ENCODE measurements at regions not wholly inside any gene's neighbourhood (a gene's known extent, or its start where the extent isn't known, plus 50 kb on each side); places are given as distances from the start of the nearest gene placed in this dataset.
"Not testable (repeated sequence)": the region's sequence is repeated elsewhere in the genome, so short reads cannot be mapped to it uniquely, and the experiment has no call there.

DNA sequence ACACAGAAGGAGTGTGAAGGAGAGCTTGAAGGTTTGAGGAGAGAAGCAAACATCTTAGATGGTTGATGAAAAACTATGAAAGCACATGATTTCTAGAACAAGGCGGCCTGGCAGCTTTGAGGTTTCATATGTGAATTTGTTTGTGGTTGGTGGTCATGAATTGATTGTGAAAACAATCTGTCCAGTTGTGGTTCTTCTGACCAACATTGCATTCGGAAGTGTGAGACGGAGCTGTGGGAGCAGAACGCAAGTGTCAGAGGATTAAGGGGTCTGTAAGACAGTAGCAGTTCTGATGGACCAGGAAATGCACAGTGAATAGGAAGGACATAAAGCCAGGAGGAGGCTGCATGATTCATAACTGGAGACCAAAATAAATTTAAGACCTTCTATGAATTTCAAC, 594.6 kb downstream of the NXPH1 start:
- no peaks in the 10 kb centered on the region for H3K79me2 ChIP-seq (ENCODE audit: low read length)
- H3K4me3 ChIP-seq (ENCODE audit: low read length): no peak overlapping the region
- H3K4me2 ChIP-seq (ENCODE audit: low read depth, low read length, poor library complexity, severe bottlenecking): no peak overlapping the region
- H4K20me1 ChIP-seq (ENCODE audit: insufficient read depth, low read depth, low read length): no peaks in the 10 kb centered on the region
- H3K27me3 ChIP-seq (ENCODE audit: low read length): no peaks in the 10 kb centered on the region
- H2AFZ ChIP-seq (ENCODE audit: low read length): no peak overlapping the region
- H3K9me3 ChIP-seq (ENCODE audit: low read length): peaks cover 2% of the 10 kb centered on the region; the same call in 1 of the 2 replicates
- H3K9me2 ChIP-seq (replicated peaks; ENCODE audit: insufficient read depth, low read length): no peaks in the 10 kb centered on the region
- no peaks in the 10 kb centered on the region for H3K36me3 ChIP-seq (ENCODE audit: insufficient read depth, low read length)
- H3K27ac ChIP-seq (ENCODE audit: low read length): no peak overlapping the region
- no peak overlapping the region for H3K9ac ChIP-seq (ENCODE audit: low read length)
- no peaks in the 10 kb centered on the region for H3K4me1 ChIP-seq (ENCODE audit: low read length)
- DNase-seq: no peak

DNA sequence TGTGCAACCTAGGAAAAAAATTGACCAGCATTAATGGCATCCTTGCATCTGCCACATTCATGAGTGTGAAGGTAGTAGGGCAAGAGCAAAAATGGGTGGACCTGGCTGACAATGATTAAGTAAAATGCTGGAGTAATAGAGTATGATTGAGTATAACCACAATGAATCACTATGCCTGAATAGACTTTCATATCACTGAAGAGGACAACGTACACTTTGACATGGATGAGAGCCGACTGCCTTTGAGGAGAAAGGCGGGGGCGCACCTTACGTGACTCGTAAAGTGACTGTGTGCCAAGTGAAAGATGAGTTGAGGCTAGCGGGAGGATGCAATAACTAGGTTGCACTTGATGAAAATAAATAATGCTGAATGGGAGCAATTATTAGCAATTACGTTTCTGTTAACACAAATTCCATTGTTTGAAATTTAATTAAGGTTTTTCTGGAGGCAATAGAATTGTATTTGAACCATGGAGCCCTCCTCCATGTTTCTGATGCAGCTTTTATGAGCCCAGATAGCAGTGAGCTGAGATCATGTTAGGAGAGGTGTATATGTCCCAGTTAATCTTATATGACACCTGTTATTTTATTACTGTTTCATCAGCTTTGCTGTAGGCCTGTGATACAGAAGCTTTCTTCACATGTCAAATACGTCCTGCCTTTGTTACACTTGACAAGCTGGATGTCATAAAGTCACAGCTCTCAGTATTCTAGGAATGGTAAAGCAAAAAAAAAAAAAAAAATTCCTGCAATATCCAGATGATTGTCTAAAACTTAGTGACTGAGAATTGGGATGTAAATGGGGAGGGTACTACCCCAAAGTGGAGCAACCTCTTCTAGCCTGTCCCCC, 596.5 kb downstream of the NXPH1 start:
- Histone ChIP-seq H3K9me3 (ENCODE audit: low read length) (no peaks in the 10 kb centered on the region), H2AFZ (ENCODE audit: low read length) (no peak overlapping the region), H3K9ac (ENCODE audit: low read length) (no peak overlapping the region), H3K4me1 (ENCODE audit: low read length) (no peaks in the 10 kb centered on the region), H3K79me2 (ENCODE audit: low read length) (no peaks in the 10 kb centered on the region), H3K9me2 (replicated peaks; ENCODE audit: insufficient read depth, low read length) (no peaks in the 10 kb centered on the region), H3K27ac (ENCODE audit: low read length) (no peak overlapping the region), H3K4me2 (ENCODE audit: low read depth, low read length, poor library complexity, severe bottlenecking) (no peak overlapping the region), H3K27me3 (ENCODE audit: low read length) (no peaks in the 10 kb centered on the region), H3K4me3 (ENCODE audit: low read length) (no peak overlapping the region), H3K36me3 (ENCODE audit: insufficient read depth, low read length) (no peaks in the 10 kb centered on the region), H4K20me1 (ENCODE audit: insufficient read depth, low read depth, low read length) (no peaks in the 10 kb centered on the region)
- no peak for DNase-seq

GRCh38 chr7:9030976-9031375, 597.6 kb downstream of the NXPH1 start:
- H3K4me2 ChIP-seq (ENCODE audit: low read depth, low read length, poor library complexity, severe bottlenecking): no peak overlapping the region
- H3K4me1 ChIP-seq (ENCODE audit: low read length): no peaks in the 10 kb centered on the region
- H3K9me3 ChIP-seq (ENCODE audit: low read length): no peaks in the 10 kb centered on the region
- H3K4me3 ChIP-seq (ENCODE audit: low read length): no peak overlapping the region
- no peak for DNase-seq
- no peak overlapping the region for H2AFZ ChIP-seq (ENCODE audit: low read length)
- no peaks in the 10 kb centered on the region for H3K9me2 ChIP-seq (replicated peaks; ENCODE audit: insufficient read depth, low read length)
- no peak overlapping the region for H3K9ac ChIP-seq (ENCODE audit: low read length)
- H3K79me2 ChIP-seq (ENCODE audit: low read length): no peaks in the 10 kb centered on the region
- H4K20me1 ChIP-seq (ENCODE audit: insufficient read depth, low read depth, low read length): no peaks in the 10 kb centered on the region
- H3K36me3 ChIP-seq (ENCODE audit: insufficient read depth, low read length): no peaks in the 10 kb centered on the region
- H3K27me3 ChIP-seq (ENCODE audit: low read length): no peaks in the 10 kb centered on the region
- no peak overlapping the region for H3K27ac ChIP-seq (ENCODE audit: low read length)

GRCh38 chr7:9031386-9031785, 598.0 kb downstream of the NXPH1 start:
- DNase-seq: no peak
- H4K20me1 ChIP-seq (ENCODE audit: insufficient read depth, low read depth, low read length): no peaks in the 10 kb centered on the region
- H3K9me3 ChIP-seq (ENCODE audit: low read length): no peaks in the 10 kb centered on the region
- H3K36me3 ChIP-seq (ENCODE audit: insufficient read depth, low read length): no peaks in the 10 kb centered on the region
- no peaks in the 10 kb centered on the region for H3K79me2 ChIP-seq (ENCODE audit: low read length)
- H3K4me2 ChIP-seq (ENCODE audit: low read depth, low read length, poor library complexity, severe bottlenecking): no peak overlapping the region
- H3K4me3 ChIP-seq (ENCODE audit: low read length): no peak overlapping the region
- no peaks in the 10 kb centered on the region for H3K4me1 ChIP-seq (ENCODE audit: low read length)
- H2AFZ ChIP-seq (ENCODE audit: low read length): no peak overlapping the region
- H3K27me3 ChIP-seq (ENCODE audit: low read length): no peaks in the 10 kb centered on the region
- H3K9me2 ChIP-seq (replicated peaks; ENCODE audit: insufficient read depth, low read length): no peaks in the 10 kb centered on the region
- no peak overlapping the region for H3K27ac ChIP-seq (ENCODE audit: low read length)
- H3K9ac ChIP-seq (ENCODE audit: low read length): no peak overlapping the region

GRCh38 chr7:9036080-9036479, 602.7 kb downstream of the NXPH1 start:
- Histone ChIP-seq H3K4me2 (ENCODE audit: low read depth, low read length, poor library complexity, severe bottlenecking) (no peak overlapping the region), H3K27ac (ENCODE audit: low read length) (no peak overlapping the region), H3K79me2 (ENCODE audit: low read length) (no peaks in the 10 kb centered on the region), H3K4me3 (ENCODE audit: low read length) (no peak overlapping the region), H4K20me1 (ENCODE audit: insufficient read depth, low read depth, low read length) (no peaks in the 10 kb centered on the region), H3K4me1 (ENCODE audit: low read length) (no peaks in the 10 kb centered on the region), H3K9ac (ENCODE audit: low read length) (no peak overlapping the region), H3K9me3 (ENCODE audit: low read length) (no peaks in the 10 kb centered on the region), H3K9me2 (replicated peaks; ENCODE audit: insufficient read depth, low read length) (no peaks in the 10 kb centered on the region), H3K36me3 (ENCODE audit: insufficient read depth, low read length) (no peaks in the 10 kb centered on the region), H3K27me3 (ENCODE audit: low read length) (no peaks in the 10 kb centered on the region), H2AFZ (ENCODE audit: low read length) (no peak overlapping the region)
- no peak for DNase-seq

GRCh38 chr7:9071160-9071762, 637.9 kb downstream of the NXPH1 start:
- Histone ChIP-seq H2AFZ (ENCODE audit: low read length) (no peak overlapping the region), H3K9me3 (ENCODE audit: low read length) (0 out of 2 replicates have a peak, but pooled peaks cover 4% of the 10 kb centered on the region), H3K9ac (ENCODE audit: low read length) (no peak overlapping the region), H3K9me2 (replicated peaks; ENCODE audit: insufficient read depth, low read length) (no peaks in the 10 kb centered on the region), H3K4me2 (ENCODE audit: low read depth, low read length, poor library complexity, severe bottlenecking) (no peak overlapping the region), H3K27me3 (ENCODE audit: low read length) (no peaks in the 10 kb centered on the region), H3K4me1 (ENCODE audit: low read length) (no peaks in the 10 kb centered on the region), H4K20me1 (ENCODE audit: insufficient read depth, low read depth, low read length) (no peaks in the 10 kb centered on the region), H3K36me3 (ENCODE audit: insufficient read depth, low read length) (no peaks in the 10 kb centered on the region), H3K27ac (ENCODE audit: low read length) (no peak overlapping the region), H3K79me2 (ENCODE audit: low read length) (no peaks in the 10 kb centered on the region), H3K4me3 (ENCODE audit: low read length) (no peak overlapping the region)
- no peak for DNase-seq

DNA sequence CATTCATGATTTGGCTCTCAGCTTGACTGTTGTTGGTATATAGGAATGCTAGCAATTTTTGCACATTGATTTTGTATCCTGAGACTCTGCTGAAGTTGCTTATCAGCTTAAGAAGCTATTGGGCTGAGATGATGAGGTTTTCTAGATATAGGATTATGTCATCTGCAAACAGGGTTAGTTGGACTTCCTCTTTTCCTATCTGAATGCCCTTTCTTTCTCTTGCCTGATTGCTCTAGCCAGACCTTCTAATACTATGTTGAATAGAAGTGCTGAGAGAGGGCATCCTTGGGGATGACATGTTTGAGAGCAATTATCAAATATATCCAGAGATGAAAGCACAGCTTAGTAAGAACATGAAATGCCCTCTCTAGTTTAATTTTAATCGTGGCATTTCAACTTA, 642.4 kb downstream of the NXPH1 start:
- H3K27ac ChIP-seq (ENCODE audit: low read length); H3K4me3 ChIP-seq (ENCODE audit: low read length); H3K79me2 ChIP-seq (ENCODE audit: low read length); H3K9me3 ChIP-seq (ENCODE audit: low read length); H3K4me1 ChIP-seq (ENCODE audit: low read length); H3K9ac ChIP-seq (ENCODE audit: low read length); H3K4me2 ChIP-seq (ENCODE audit: low read depth, low read length, poor library complexity, severe bottlenecking); H3K9me2 ChIP-seq (replicated peaks; ENCODE audit: insufficient read depth, low read length); H3K36me3 ChIP-seq (ENCODE audit: insufficient read depth, low read length); H4K20me1 ChIP-seq (ENCODE audit: insufficient read depth, low read depth, low read length); DNase-seq; H2AFZ ChIP-seq (ENCODE audit: low read length); H3K27me3 ChIP-seq (ENCODE audit: low read length): not testable (repeated sequence)

GRCh38 chr7:9082203-9082602, 648.8 kb downstream of the NXPH1 start:
- Histone ChIP-seq H2AFZ (ENCODE audit: low read length) (no peak overlapping the region), H4K20me1 (ENCODE audit: insufficient read depth, low read depth, low read length) (no peaks in the 10 kb centered on the region), H3K4me2 (ENCODE audit: low read depth, low read length, poor library complexity, severe bottlenecking) (no peak overlapping the region), H3K79me2 (ENCODE audit: low read length) (no peaks in the 10 kb centered on the region), H3K27me3 (ENCODE audit: low read length) (no peaks in the 10 kb centered on the region), H3K9me2 (replicated peaks; ENCODE audit: insufficient read depth, low read length) (no peaks in the 10 kb centered on the region), H3K36me3 (ENCODE audit: insufficient read depth, low read length) (no peaks in the 10 kb centered on the region), H3K4me1 (ENCODE audit: low read length) (no peaks in the 10 kb centered on the region), H3K9ac (ENCODE audit: low read length) (no peak overlapping the region), H3K9me3 (ENCODE audit: low read length) (peaks cover 4% of the 10 kb centered on the region), H3K4me3 (ENCODE audit: low read length) (no peak overlapping the region), H3K27ac (ENCODE audit: low read length) (no peak overlapping the region)
- no peak for DNase-seq

Measured in Karpas-422 (cell line).